ENCODE measurements at regions not wholly inside any gene's neighbourhood (a gene's known extent, or its start where the extent isn't known, plus 50 kb on each side); places are given as distances from the start of the nearest gene placed in this dataset.
A peak's percentile ranks its signal among the peaks of the same experiment; 100 is the strongest.

DNA sequence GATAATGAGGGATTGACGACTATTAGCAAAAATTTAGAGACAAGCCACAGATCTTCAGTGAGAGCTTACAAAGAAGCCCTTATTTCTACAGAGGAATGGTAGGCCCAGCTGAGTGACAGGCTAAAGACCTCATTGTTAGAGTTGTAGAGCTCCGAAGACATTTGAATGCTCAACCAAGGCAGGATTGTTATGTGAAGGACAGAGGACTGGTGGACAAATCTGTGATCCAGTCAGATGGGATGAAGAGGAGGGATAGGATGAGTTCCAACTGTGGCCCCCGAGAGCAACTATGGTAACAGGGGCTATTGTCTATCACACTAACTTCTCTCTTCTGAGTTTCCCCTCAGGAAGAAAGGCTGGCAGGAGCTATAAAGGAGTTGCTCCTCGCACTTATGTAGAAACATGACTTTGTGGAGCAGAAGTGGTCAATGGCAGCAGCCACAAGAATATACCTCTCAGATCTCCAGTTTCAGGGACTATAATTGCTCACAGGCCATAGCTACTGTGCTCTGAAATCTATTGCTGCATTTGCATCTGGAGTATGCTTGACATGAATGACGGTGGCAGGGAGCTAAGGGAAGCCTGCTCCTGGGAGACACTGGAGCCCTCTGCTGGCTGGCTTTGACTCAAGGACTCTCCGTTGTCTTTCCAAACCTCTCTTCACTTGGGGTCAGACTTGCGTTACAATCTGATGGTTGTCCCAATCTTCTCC, 50.3 kb upstream of the GREB1L start:
- peak; percentile 75 for DNase-seq (ENCODE audit: low read depth)
- H3K4me3 ChIP-seq (ENCODE audit: low read length) = no peak overlapping the region
- TF ChIP-seq, protein P1, sequence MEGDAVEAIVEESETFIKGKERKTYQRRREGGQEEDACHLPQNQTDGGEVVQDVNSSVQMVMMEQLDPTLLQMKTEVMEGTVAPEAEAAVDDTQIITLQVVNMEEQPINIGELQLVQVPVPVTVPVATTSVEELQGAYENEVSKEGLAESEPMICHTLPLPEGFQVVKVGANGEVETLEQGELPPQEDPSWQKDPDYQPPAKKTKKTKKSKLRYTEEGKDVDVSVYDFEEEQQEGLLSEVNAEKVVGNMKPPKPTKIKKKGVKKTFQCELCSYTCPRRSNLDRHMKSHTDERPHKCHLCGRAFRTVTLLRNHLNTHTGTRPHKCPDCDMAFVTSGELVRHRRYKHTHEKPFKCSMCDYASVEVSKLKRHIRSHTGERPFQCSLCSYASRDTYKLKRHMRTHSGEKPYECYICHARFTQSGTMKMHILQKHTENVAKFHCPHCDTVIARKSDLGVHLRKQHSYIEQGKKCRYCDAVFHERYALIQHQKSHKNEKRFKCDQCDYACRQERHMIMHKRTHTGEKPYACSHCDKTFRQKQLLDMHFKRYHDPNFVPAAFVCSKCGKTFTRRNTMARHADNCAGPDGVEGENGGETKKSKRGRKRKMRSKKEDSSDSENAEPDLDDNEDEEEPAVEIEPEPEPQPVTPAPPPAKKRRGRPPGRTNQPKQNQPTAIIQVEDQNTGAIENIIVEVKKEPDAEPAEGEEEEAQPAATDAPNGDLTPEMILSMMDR (IDR thresholded peaks at IDR 0.05; ENCODE audit: insufficient read depth, low read depth, low read length, missing control alignments) = peak; percentile 87
